HG03460 (cell line): ENCODE measurements at regions not wholly inside any gene's neighbourhood (a gene's known extent, or its start where the extent isn't known, plus 50 kb on each side); places are given as distances from the start of the nearest gene placed in this dataset.

Experiments used
- ATAC-seq: cut with Tn5 transposase; IDR thresholded peaks from one replicate; pipeline ENCODE4 v1.9.1; 2021; ENCODE audit not compliant: unreplicated experiment

DNA sequence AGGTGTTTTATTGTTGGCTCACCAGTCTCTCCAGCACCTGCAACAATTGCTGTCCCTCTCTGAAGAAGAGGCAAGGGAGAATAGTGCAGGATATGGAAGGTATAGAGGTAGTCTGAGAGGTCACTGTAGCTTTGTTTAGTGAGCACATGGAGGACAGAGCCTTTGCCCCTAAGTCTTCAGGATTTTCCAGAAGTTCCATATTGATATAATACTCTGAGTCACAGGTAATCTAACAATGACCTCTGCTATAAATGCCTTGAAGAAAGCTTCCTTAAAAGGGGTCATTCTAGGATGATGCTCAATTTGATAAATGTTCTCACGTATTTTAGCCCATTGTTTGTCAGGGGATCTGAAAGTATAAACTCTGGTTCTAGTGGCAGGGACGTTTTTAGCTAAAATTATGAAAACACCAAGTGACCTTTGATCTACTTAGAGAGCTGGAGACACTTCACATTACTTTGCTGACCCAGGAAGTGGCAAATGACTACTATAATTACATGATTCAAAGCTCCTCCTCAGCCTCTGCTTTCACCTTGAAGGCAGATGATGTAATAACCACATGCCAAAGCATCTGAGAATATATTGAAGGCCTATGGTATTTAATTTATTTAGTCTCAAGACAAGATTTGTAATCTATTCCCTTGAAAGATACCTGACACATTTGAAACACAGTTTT is 366.9 kb upstream of the NUDT12 start:
- ATAC-seq, result no peak

DNA sequence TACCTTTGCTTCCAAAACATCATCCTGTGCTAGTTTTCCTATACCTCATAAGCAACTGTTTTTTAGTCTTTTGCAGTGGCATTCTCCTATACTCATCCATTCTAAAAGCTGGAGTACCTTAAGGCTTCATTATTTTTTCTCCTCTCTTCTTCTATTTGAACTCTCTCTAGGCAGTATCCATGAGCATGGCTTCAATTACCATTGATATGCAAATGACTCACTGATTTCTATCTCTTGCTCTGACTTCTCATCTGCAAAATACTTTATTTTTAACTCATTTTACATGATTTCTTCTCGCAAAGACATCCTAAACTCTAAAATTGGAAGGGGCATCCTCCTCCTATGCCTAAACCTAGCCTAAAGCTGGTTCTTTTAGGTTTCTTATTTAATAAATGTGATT is 365.1 kb upstream of the NUDT12 start:
- no peak for ATAC-seq

DNA sequence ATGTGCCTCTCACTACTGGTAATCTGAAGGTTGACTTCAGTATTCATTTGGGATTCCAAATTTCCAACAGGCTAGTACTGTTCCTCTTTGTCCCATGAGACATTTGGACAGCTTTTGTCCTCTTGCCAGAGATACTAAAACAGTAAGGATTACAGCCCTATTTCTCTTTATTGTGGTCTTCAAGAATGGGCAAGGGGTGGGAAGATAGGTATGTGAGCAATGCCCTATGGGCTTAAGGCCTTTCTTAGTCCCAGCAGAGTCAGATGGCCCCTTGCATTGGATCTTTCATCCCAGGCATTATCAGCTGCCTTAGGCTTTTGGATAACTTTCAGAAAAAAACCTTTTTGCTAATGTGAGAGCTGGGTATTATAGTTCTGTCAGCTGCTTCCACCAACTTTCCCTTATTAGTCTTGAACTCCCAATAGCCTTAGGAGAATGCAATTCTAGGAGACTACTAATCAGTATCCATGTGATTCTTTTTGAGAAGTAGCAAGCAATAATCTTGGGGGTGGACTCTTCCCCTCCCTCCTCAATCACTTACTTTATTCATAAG is 361.1 kb upstream of the NUDT12 start:
- ATAC-seq, result no peak

DNA sequence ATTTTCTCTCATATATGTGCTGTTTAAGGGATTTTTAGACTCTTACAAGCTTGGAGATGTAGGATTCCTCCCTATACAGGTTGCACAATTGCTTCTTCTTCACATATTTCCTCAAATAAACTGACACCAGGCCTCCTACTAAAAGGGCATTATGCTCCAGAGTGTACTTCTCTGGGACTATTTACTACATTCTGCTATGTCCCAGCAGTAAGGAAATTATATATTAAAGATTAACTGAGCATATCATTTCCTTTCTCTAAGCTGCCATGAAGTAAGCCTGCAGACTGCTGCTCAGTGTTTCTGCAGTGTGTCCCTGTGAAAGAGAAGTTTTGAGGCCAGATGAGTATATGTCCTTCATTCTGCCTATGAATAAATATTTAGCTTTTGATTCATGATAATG is 356.9 kb upstream of the NUDT12 start:
- ATAC-seq, result no peak

- no peak for ATAC-seq
Measured at GRCh38 chr5:103918668-103919367, 356.2 kb upstream of the NUDT12 start.

DNA sequence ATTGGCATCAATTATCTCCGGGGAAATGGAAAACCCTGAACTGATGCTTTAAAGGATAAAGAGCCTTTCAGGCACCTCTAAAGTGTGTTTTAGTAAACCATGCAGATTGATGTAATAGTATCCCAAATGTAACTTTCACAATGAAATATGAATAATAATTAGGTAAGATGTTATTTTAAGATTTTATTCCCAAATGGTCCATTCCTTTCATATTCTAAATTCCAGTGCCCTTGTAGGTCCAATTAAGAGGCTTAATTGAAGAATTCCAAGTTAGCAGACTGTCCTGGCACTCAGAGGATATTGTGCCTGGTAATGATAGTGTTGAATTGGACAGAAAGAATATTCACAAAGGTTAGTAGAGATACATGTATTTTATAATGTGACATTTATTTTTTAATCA is 352.5 kb upstream of the NUDT12 start:
- ATAC-seq, result no peak

DNA sequence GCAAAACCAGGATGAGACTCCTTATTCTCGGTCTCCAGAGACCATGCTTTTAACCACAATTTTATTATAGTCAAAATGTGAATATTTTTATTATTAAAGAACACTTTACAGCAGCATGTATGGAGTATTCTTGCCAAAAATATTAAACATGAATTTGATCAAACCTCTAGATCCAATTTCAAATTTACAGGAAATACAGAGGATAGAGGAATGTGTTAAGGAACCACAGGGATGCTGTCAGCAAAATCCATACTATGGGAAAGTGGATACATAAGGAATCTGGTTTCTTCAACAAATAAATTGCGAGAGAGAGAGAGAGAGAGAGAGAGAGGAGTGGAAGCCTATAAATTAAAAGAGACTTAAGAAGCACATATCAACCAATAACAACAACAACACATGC is 348.2 kb upstream of the NUDT12 start:
- no peak for ATAC-seq

DNA sequence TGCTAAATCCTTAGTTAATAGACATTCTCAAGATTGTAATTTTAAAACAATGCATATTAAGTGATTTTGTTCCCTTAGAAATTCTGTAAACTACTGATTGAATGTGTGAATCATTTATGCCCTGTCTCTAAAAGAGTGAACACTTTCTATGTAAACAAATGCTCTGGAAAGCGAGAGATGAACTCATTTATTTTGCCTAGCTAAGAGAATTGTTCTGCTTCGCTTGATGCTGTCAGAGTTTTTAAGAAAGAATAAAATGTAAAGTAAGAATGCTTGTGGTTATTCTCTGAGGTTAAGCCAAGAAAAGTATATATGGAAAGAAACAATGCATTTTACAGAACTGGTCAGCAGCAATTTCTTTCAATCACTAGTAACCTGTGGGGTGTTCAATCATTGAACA is 347.4 kb upstream of the NUDT12 start:
- ATAC-seq, result no peak

DNA sequence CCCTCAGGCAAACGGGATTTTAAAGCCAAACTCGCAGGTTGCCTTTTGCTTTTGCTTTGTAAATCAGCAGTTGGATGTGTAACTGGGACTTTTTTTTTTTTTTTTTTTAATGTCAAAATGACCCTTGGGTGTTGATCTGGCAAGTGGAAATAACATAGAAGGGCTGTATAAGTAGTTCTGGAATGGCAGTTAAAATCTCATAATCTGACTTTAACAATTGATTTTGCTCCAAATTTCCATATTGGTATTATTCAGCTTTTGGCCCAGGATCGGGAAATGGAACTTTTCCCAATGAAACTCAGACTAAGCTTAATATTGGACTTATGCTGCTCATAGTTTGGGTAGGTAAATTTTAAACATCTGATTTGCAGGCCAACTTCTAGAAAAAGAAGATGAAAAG is 346.8 kb upstream of the NUDT12 start:
- ATAC-seq, result no peak

- no peak for ATAC-seq
Measured at GRCh38 chr5:103908336-103909080, 345.9 kb upstream of the NUDT12 start.

- no peak for ATAC-seq
Measured at GRCh38 chr5:103907001-103907400, 344.4 kb upstream of the NUDT12 start.

- no peak for ATAC-seq
Measured at GRCh38 chr5:103904651-103905050, 342.1 kb upstream of the NUDT12 start.

- ATAC-seq, result no peak
Measured at GRCh38 chr5:103902893-103903292, 340.3 kb upstream of the NUDT12 start.

DNA sequence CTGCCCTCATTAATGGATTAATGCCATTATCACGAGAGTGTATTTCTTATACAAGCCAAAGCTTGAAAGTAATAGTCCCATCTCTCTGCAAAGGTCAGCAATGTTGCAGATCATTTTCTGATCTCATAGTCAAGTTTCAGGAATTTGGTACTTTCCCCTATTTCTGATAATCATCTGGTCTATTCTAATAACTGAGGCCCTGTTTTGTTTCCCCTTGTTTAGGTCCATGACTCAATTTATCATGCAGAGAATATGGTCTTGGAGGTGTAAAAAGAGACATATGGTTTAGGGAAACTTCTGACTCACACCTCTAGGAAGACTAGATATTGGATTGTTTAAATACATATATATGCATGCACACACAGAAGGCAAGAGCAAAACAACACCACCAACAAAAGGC is 339.3 kb upstream of the NUDT12 start:
- ATAC-seq, result no peak

DNA sequence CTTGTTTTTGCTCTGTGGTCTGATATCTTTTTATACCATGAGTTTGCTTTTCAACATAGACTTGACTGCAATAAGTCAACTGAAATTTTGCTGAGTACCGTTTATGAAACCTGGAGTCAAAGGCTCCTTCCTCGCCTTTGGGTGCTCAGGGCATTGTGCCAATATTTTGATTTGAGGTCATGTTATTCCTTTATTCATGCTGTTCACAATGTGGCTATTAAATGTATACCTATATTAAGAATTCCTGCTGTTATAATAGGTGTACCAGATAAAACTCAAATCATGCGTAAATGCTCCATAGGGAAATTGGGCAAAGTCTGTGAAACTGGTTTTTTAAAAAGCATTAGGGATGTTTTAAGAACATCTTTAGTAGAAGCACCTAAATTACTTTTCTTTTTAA is 334.0 kb upstream of the NUDT12 start:
- no peak for ATAC-seq

DNA sequence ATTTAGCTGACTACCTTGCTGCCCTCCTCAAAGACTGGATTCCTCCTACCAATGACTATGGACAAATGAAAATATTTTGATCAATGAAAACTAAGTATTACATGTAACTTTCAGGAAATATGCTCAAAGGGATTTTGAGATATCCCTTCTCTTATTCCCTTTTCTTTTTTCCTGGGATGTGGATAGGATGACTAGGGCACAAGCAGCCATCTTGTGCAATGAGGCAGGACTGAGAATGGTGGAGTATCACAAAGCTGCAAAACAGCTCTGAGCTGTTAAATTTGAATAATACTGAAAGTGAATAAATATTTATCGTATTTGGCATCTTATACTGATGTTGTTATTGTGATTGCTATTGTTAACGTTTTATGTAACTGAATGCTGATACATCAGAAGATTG is 333.1 kb upstream of the NUDT12 start:
- no peak for ATAC-seq

DNA sequence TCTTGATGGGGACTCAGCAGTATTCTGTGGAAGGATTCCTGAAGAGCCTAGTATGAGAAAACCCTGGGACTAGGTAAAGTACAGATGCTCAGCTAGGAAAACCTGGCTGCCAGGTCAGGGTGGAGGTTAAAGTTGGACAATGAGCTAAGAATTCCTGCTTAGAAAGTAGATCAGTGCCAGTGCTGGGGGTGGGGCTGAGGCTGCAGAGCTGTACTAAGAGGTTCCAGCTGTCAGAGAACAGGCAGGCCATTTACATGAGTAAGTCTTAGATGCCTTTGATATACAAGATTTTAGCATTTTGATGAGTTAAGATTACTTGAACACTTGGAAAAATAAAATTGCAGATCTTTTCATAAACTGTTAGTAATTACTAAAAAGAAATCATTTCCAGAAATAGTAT is 332.3 kb upstream of the NUDT12 start:
- ATAC-seq, result no peak

- ATAC-seq, result no peak
Measured at GRCh38 chr5:103891151-103891550, 328.6 kb upstream of the NUDT12 start.

DNA sequence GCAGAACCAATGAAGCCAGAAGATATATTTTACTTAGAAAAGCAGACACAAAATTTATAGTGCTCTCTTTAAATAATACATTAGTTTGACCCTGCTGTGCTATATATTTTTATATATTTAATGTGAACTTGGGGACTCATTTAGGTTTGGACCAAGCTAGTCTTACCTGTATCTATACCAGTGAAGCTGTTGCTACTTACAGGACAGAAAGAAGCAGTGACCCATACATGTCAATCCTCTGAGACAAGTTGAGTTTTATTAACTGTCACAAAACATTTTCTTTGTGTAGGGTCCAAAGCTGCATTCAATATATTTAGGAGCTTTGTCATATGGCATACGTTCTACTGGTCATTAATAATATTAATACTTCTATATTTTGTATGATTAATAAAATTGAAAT is 327.7 kb upstream of the NUDT12 start:
- no peak for ATAC-seq

DNA sequence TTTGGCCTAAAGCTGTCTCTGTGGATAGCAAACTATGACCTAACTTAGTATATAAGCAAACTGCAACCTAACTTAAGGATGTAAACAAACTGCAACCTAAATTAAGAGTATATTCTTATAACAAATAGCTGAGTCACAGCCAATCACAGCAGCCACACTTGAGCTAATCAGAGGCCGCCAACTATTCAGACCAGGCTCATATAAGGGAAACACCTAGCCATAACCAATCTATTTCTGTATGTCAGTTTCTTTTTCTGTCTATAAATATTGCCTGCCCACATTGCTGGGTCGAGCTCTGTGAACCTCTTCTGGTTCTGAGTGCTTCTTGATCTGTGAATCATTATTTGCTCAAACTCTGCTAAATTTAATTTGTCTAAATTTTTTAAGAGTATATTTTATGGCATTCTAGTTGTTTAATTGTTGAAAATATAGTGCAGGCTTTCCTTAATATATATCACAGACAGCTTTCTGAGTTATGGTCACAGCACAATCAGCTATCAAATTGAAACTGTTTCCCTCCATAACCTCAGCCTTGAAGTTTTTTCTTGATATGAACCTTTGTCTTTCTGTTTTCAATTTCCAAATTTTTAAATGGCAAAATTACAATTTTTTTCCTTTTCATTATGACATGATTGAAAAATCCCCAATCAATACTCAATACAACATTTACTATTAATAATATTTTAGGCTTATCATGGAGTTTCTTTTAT is 327.1 kb upstream of the NUDT12 start:
- ATAC-seq, result no peak

- no peak for ATAC-seq
Measured at GRCh38 chr5:103886826-103887225, 324.2 kb upstream of the NUDT12 start.
